ENCODE measurements at regions not wholly inside any gene's neighbourhood (a gene's known extent, or its start where the extent isn't known, plus 50 kb on each side); places are given as distances from the start of the nearest gene placed in this dataset.

- no peak for DNase-seq
Measured at GRCh38 chr17:72511242-72511641, 390.4 kb downstream of the SOX9 start.

- DNase-seq, result no peak
Measured at GRCh38 chr17:72511874-72512273, 391.1 kb downstream of the SOX9 start.

DNA sequence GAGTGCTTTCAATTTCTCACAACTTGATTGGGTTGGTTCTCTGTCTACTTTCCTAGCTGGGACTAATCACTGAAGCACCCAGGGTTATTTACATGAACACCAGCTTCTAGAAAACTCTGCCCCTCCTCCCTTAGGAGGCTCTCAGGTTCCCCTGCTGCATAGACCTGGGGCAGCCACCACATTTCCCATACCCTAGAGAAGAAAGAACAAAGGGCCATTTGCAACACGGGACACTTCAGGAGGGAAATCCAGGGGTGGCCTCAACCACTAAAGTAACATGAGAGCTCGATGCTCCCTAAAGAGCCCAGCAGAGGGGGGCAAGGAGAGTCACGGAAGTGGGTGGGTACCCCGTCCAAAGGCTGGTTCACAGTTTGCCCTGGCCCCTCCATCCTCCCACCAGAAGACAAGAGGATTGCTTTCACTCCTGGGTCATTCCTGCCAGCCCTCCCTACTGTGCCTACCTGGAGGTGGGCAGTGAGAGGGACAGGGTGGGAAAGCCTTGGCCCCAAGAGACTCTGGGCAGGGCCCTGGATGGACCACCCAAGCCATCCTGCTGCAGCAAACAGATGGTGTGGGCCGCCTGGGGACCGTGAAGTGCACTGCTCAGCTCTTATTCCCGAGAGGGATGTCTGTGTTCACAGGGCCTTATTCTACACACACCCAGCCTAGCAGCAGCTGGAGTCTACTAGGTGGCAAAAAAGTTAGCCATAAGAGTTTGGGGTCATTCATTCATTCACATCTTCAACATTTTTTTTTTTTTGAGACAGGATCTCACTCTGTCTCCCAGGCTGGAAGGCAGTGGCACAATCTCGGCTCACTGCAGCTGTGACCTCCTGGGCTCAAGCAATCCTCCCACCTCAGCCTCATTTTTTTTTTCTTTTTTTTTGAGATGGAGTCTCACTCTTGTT is 392.1 kb downstream of the SOX9 start:
- no peak for DNase-seq

DNA sequence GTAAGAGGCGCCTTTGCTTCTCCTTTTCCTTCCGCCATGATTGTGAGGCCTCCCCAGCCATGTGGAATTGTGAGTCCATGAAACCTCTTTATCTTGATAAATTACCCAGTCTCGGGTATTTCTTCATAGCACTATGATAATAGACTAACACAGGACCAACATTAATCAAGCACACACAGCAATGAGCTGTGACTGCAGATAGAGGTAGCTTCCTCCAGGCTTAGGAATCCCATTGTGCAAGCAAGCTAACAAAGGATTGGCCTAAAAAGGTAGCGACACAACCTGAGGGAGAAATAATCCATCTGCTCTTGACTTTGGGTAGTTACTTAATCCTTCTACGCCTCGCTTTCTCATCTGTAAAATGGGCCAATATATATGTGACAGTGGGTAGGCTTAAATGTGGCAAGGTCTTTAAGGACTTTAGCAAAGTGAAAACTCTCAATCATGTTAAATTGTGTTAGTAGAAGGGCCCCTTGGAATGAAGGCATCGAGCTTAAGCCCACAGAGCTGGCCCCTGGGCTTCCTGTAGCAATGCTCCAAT is 393.6 kb downstream of the SOX9 start:
- DNase-seq, result no peak

DNA sequence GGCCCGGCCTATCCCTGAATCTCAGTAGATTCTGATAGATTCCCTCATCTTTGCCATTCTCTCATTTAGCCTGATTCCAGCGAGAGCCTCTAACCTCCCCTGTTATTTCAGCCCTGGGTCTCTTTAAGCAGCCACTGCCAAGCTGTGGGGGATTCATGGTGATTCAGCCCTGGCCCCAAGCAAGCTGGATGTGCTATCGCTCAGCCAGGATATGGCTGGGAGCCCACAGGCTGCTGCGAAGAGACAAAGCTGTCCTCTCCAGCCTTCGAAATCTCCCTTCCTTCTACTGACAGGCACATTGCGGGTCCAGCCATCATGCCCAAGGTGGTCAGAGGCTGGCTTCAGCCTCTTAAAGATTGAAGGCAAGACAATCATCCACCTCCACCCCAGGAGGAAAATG is 394.1 kb downstream of the SOX9 start:
- DNase-seq, result no peak

GRCh38 chr17:72515291-72516065 is 394.7 kb downstream of the SOX9 start:
- DNase-seq, result no peak

DNA sequence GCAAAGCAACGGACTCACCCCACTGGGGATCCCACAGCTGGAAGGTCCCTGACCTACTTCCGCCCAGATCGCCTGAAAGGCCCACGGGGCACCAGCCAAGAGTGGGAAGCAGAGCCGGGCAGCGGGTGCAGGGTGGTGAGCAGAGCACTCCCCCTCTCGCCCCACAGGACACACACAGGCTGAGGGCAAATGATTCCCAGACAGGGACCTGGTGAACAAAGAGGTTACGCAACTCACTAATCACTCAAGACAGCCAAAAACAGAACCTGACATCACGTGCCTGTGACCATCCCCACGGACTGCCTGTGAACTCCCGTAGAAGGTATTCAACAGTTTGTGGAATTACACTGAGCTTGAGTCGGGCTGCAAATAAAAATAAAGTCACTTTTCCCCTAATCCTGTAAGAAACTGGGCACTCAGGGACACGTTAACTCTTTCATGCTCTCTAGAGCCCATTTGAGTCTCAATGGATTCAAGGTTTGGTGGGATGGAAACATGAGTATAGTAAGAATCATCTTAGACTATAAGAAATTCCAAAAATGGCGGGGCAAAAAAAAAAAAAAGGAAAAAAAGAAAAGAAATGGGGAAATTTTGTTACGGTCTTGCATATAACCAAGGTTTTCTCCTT is 396.1 kb downstream of the SOX9 start:
- DNase-seq, result no peak

- DNase-seq, result no peak
Measured at GRCh38 chr17:72517413-72518158, 396.8 kb downstream of the SOX9 start.

GRCh38 chr17:72518159-72518732 is 397.4 kb downstream of the SOX9 start:
- DNase-seq, result no peak

- no peak for DNase-seq
Measured at GRCh38 chr17:72518753-72519597, 398.2 kb downstream of the SOX9 start.

GRCh38 chr17:72519598-72519936 is 398.7 kb downstream of the SOX9 start:
- DNase-seq, result no peak

DNA sequence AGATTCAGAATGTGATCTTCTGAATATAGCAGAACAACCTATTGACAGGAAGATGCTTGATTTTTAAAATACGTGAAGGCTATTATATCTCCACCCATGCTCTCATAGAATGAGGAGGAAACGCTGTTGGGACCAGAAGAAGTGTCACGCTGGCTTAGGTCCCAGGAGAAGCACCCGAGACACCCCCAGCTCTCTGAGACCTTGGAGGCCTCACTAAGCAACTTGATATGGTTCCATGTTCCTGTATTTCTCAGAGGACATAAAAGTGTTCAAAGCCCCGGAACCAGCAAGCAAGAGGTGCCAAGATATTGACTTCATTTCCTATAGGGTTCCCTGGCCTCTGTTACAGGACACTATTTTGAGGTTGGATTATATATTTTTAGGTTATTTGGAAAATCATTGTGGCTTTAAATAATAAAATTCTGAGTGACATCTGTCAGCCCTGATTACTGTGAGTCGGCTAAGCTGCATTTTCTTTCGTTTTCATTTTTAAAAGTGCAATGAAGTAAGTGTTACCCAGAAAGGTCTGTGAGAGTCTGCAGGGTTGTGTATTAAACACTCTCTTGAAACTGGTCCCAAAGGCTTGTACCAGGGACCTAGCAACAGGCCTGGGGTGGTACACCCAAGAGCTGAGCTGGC is 400.0 kb downstream of the SOX9 start:
- no peak for DNase-seq

DNA sequence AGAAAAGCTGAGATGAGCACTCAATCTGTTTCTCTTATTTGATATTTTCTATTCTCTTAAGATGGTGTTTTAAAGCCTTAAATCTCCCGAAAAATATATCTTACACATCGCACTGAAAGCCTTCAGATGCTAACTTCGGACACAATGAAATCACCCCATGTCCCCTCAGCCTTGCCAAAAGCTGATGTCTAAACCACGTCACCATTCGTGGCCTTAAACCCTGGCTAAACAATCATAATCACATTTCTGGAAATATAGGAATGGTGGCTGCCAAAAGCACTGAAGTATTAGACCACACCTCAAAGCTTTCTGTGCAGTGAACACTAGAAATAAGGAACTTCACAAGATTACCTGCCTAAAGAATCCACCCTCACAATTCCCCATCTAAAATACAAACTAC is 402.7 kb downstream of the SOX9 start:
- no peak for DNase-seq

DNA sequence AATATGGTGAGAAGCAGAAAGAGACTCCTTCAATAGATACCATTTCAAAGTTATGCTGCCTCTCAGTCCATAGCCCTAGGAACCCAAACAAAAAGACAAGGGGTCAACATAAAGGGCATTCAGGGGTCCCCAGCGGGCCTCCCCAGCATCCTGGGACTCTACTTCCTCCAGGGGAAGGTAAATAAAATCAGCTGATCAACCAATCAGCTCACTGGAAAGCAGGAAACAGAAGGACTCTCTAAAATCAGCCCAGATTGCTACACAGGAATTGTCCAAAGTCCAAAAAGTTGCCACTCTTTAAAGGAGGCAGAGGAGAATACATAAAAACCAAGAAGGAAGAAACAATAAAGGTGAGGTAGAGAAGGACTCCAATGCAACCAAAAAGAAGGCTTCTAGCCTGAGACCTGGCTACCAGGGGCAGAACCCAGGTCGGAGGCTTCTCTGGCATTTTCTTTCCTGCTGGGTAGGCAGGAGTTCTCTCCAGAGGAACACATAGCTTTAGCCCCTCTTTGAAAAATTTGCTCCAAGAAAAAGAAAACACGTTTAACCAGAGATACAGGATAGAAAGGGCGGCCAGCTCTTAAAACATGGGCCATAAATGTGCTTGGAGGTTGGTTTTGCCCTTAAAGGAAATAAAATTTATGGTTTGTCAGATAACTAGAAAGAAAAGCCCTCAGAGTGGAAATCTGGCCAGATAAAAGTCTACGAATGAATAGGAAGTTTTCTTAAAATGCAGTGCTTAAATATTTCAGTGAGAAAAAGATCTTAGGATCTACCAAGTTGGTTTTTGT is 404.6 kb downstream of the SOX9 start:
- DNase-seq, result no peak

DNA sequence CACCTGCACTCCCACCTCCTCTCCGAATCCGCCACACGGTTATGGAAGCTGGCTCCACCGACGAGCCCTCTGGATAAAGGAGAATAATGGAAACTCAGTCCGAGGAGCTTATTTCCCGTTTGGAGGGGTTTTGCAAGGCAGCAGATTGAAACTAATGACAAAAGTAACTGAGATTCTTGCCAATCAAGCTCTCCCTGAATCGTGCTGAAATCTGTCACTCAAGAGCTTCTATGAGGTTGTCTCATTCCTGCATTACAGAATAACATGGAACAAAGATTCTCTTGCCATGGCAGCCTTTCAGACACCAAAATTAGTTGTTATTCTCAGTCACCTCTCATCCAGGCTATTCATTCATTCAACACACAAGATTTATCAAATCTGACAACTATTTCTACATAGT is 405.9 kb downstream of the SOX9 start:
- DNase-seq, result no peak

- DNase-seq, result no peak
Measured at GRCh38 chr17:72527789-72528188, 407.0 kb downstream of the SOX9 start.

DNA sequence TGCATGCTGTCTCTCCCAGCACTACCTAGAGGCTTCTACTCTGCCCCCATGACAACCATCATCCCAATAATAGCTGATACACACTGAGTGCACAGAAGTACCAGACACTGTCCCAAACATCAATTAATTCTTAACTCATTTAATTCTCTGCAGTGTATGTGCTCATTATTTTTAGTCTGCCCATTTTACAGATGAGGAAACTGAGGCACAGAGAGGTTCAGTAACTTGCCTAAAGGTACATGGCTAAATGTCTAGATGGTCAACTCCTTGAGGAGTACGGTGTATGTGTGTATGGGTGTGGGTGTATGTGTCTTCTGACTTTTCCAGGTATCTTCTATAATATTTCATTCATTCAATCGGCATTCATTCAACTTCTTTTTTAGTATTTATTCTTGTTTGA is 407.9 kb downstream of the SOX9 start:
- DNase-seq, result no peak

DNA sequence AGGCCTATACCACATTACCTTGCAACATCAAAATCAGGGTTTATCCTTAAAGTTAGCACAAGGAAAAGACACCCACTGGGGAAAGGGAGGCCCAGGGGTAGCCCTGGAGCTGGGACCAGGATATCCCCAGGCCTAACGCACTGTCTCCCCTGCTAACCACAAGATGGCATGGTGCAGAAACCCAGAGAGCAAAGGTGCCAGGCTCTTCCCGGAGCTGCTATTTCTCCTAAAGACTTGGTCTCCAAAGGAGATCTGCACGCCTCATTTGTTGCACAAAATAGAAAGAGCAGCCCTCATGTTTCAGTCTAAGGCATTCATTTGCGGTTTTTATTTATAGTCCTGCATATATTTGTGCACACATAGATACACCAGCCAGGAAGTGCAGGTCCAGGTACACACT is 408.6 kb downstream of the SOX9 start:
- DNase-seq, result no peak

- DNase-seq, result no peak
Measured at GRCh38 chr17:72530454-72530853, 409.6 kb downstream of the SOX9 start.

DNA sequence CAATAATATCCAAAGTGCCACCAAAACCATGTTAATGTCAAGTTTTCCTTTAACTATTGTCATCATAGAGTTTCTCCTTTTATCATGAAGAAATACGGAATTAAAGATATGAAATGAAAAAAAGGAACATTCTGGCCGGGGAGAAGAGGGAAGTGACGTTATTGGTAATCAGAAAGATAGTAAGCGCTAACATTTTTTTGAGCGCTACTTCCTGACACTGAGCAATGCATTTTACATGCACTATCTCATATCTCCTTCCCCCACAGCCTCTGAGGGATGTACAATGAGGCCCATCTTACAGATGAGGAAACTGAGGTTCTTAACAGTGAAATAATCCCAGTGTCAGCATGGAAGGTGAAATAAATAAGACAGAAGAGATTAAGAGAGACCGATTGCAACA is 410.9 kb downstream of the SOX9 start:
- DNase-seq, result no peak

Measured in T-helper 9 cell (primary cell).